ENCODE measurements at regions not wholly inside any gene's neighbourhood (a gene's known extent, or its start where the extent isn't known, plus 50 kb on each side); places are given as distances from the start of the nearest gene placed in this dataset.

- TF ChIP-seq CHD7 (IDR thresholded peaks at IDR 0.05; ENCODE audit: insufficient replicate concordance, low read length) (no peak), ASH2L (IDR thresholded peaks at IDR 0.05; ENCODE audit: low read length) (no peak)
These were observed 92.2 kb downstream of the MAF start (continued) for GRCh38 chr16:79508294-79508693.

Data from H1 (cell line).